Natural killer cell (primary cell): ENCODE measurements at regions not wholly inside any gene's neighbourhood (a gene's known extent, or its start where the extent isn't known, plus 50 kb on each side); places are given as distances from the start of the nearest gene placed in this dataset.

Experiments
- ATAC-seq, 3 donors: fragments of 150-1000 bp in 2 of 3; fragments of 200-7000 bp in 1 of 3; cut with Tn5 transposase; 1 replicate in 1 of 3; 2 replicates in 2 of 3; pipeline ENCODE4 v1.10.0; 2021; ENCODE audit warnings: mild to moderate bottlenecking in 2 of 3, moderate library complexity in 2 of 3
- DNase-seq, 2 donors: peaks; one replicate each; pipeline versions ENCODE4 v3.0.0 to v3.0.0-alpha.2; 2013 to 2021; ENCODE audit warnings: mixed read lengths in 1 of 2
- H3K27ac ChIP-seq: one replicate; pipeline ENCODE4 v1.5.1; 2013; ENCODE audit warnings: mild to moderate bottlenecking, low read length
- H3K27me3 ChIP-seq: one replicate; pipeline ENCODE4 v1.6.1; 2013; ENCODE audit warnings: low read length; ENCODE audit not compliant: control insufficient read depth, insufficient read depth
- H3K36me3 ChIP-seq: one replicate; pipeline ENCODE4 v1.6.1; 2013; ENCODE audit warnings: low read length; ENCODE audit not compliant: control insufficient read depth, insufficient read depth
- H3K4me1 ChIP-seq: one replicate; pipeline ENCODE4 v1.6.1; 2013; ENCODE audit warnings: low read length; ENCODE audit not compliant: control insufficient read depth, insufficient read depth
- H3K4me3 ChIP-seq: one replicate; pipeline ENCODE4 v1.5.1; 2013; ENCODE audit warnings: low read length
- H3K9me3 ChIP-seq: one replicate; pipeline ENCODE4 v1.6.1; 2013; ENCODE audit warnings: low read length; ENCODE audit not compliant: control insufficient read depth, insufficient read depth
- H3K27ac Mint-ChIP-seq, 2 donors: one replicate each; pipeline ENCODE4 v1.8.0; 2022; ENCODE audit warnings: mild to moderate bottlenecking in 2 of 2, mixed read lengths in 2 of 2, moderate library complexity in 1 of 2
- H3K27me3 Mint-ChIP-seq, 2 donors: one replicate each; pipeline ENCODE4 v1.8.0; 2022; ENCODE audit warnings: low read depth in 2 of 2, mixed read lengths in 2 of 2
- H3K36me3 Mint-ChIP-seq: one replicate; pipeline ENCODE4 v1.8.0; 2022; ENCODE audit warnings: mixed read lengths
- H3K4me1 Mint-ChIP-seq, 2 donors: one replicate each; pipeline ENCODE4 v1.8.0; 2022; ENCODE audit warnings: mixed read lengths in 2 of 2
- H3K4me3 Mint-ChIP-seq: one replicate; pipeline ENCODE4 v1.8.0; 2022; ENCODE audit warnings: mild to moderate bottlenecking, moderate library complexity, mixed read lengths
- H3K9me3 Mint-ChIP-seq, 2 donors: one replicate each; pipeline ENCODE4 v1.8.0; 2022; ENCODE audit warnings: mixed read lengths in 2 of 2
- WGBS: methylation state at CpG from one replicate; pipeline ENCODE4 v1.1.7; 2013; ENCODE audit warnings: missing lambda C conversion rate; ENCODE audit not compliant: insufficient coverage; 5-methylcytosine and 5-hydroxymethylcytosine counted together
- intact Hi-C: fragments of 100-400 bp; cut with micrococcal nuclease; formaldehyde crosslinking; loops from one replicate; pipeline ENCODE4 v1.14.2; 2022
- TF ChIP-seq, protein P1 (sequence below): fragments of 200-600 bp; IDR thresholded peaks from one replicate; pipeline ENCODE4 v1.8.0; 2022; ENCODE audit warnings: antibody characterized with exemption

DNA sequence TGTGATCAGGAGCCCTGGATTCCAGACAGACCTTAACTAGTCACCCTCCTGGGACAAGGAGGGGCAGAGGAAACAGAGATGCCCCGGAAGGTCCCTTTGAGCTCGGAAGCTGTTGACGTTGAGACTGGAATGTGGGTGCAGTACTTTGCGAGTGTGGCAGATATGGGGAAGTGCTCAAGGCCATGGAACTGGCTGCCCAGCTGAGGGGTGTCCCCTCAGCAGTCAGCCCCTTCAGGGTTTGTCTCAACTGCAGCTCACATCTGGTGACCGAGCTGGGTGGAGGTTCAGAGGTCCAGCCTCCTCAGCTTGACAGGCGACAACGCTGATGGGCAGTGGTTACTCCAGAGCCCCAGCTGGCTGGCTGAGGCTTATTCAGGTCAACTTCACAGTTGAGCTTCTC lies 150.3 kb upstream of the SNX19 start:
- 78% methylated on average over 7 of the region's 7 CpGs for WGBS
- no peaks in the 10 kb centered on the region for H3K4me1 Mint-ChIP-seq
- Histone ChIP-seq H3K4me1 (no peaks in the 10 kb centered on the region), H3K4me3 (no peak overlapping the region), H3K36me3 (no peaks in the 10 kb centered on the region), H3K27me3 (no peaks in the 10 kb centered on the region), H3K9me3 (no peaks in the 10 kb centered on the region), H3K27ac (no peak overlapping the region)
- peaks cover 0 to 10% of the 10 kb centered on the region in 2 donors for H3K27me3 Mint-ChIP-seq
- H3K9me3 Mint-ChIP-seq, result no peaks in the 10 kb centered on the region
- no peak for ATAC-seq
- TF ChIP-seq, protein P1, sequence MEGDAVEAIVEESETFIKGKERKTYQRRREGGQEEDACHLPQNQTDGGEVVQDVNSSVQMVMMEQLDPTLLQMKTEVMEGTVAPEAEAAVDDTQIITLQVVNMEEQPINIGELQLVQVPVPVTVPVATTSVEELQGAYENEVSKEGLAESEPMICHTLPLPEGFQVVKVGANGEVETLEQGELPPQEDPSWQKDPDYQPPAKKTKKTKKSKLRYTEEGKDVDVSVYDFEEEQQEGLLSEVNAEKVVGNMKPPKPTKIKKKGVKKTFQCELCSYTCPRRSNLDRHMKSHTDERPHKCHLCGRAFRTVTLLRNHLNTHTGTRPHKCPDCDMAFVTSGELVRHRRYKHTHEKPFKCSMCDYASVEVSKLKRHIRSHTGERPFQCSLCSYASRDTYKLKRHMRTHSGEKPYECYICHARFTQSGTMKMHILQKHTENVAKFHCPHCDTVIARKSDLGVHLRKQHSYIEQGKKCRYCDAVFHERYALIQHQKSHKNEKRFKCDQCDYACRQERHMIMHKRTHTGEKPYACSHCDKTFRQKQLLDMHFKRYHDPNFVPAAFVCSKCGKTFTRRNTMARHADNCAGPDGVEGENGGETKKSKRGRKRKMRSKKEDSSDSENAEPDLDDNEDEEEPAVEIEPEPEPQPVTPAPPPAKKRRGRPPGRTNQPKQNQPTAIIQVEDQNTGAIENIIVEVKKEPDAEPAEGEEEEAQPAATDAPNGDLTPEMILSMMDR, result no peak
- no peaks in the 10 kb centered on the region for H3K36me3 Mint-ChIP-seq
- H3K27ac Mint-ChIP-seq, result no peak overlapping the region
- intact Hi-C loops, result no loop called here
- no peak for DNase-seq
- H3K4me3 Mint-ChIP-seq, result no peak overlapping the region

DNA sequence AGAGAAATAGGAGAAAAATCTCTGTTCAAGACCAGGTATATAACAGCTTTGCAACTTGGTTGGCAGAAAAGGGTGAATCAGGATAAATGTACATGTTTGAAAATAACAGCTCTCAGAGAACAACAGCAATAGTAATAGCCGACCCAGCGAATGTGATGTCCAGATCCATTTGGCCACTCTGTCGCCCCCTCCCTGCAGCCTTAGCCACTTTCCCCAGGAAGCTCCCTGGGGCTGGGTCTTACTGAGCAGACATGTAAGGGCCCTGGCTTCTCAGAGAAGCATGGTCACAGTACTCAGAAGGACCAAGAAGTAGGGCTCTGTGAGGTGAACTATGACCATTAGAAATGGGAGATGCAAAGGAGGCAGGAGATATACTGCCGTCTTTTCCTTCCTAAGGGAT lies 154.1 kb upstream of the SNX19 start:
- H3K4me1 Mint-ChIP-seq, result no peaks in the 10 kb centered on the region
- H3K4me3 ChIP-seq, result no peak overlapping the region
- no peaks in the 10 kb centered on the region for H3K27me3 ChIP-seq
- WGBS, result 87% methylated on average over 4 of the region's 4 CpGs
- H3K4me3 Mint-ChIP-seq, result no peak overlapping the region
- TF ChIP-seq, protein P1, result no peak
- peaks cover 0 to 6% of the 10 kb centered on the region in 2 donors for H3K27me3 Mint-ChIP-seq
- DNase-seq (no peak), ATAC-seq (no peak)
- no peaks in the 10 kb centered on the region for H3K36me3 ChIP-seq
- H3K27ac ChIP-seq, result no peak overlapping the region
- H3K36me3 Mint-ChIP-seq, result no peaks in the 10 kb centered on the region
- intact Hi-C loops, result no loop called here
- no peaks in the 10 kb centered on the region for H3K9me3 Mint-ChIP-seq
- no peaks in the 10 kb centered on the region for H3K9me3 ChIP-seq
- H3K27ac Mint-ChIP-seq, result no peak overlapping the region
- no peaks in the 10 kb centered on the region for H3K4me1 ChIP-seq

DNA sequence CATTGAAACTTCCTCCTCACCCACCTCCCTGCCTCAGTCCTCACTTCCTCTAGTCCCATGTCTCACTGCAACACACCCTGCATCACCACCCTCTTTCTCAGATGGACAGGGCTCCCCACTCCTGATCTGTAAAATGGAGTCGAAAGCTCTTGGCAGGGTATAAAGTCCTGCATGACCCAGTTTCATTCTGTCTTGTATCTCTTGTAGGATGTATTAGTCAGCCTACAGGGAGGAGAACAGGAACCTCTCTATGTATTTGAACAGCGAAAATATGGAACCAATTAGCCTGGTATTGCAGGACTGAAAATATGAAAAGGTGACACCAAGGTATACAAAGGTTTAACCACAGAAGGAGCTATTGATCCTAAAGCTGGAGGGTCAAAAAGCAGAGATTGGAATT lies 156.9 kb upstream of the SNX19 start:
- intact Hi-C loops, result no loop called here
- no peaks in the 10 kb centered on the region for H3K9me3 Mint-ChIP-seq
- H3K36me3 Mint-ChIP-seq, result no peaks in the 10 kb centered on the region

DNA sequence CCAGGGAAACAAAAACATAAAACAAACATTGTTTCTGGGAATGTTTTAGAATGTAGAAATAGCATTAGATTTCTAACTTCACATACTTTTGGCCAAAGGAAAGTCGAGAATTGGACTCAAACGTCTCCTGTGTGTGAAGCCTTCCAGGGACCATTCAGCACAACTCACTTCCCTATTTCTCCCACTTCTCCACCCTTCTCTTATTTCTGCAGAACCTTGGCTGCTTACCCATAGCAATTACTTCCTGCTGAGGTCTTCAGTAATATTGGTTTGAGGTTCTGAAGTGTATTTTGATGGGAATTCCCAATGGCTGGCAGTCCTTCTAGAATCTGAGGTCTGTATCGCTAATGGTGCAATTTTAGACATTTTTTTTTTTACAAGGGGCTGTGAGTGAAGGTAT lies 158.3 kb upstream of the SNX19 start:
- ATAC-seq (no peak), DNase-seq (no peak)
- Histone ChIP-seq H3K9me3 (no peaks in the 10 kb centered on the region), H3K4me3 (no peak overlapping the region), H3K27ac (no peak overlapping the region), H3K36me3 (no peaks in the 10 kb centered on the region), H3K4me1 (no peaks in the 10 kb centered on the region), H3K27me3 (no peaks in the 10 kb centered on the region)
- H3K27me3 Mint-ChIP-seq, result peaks cover 0 to 3% of the 10 kb centered on the region in 2 donors
- no peak overlapping the region for H3K4me3 Mint-ChIP-seq
- H3K4me1 Mint-ChIP-seq, result no peaks in the 10 kb centered on the region
- H3K36me3 Mint-ChIP-seq, result no peaks in the 10 kb centered on the region
- no peaks in the 10 kb centered on the region for H3K9me3 Mint-ChIP-seq
- TF ChIP-seq, protein P1, result no peak
- no peak overlapping the region for H3K27ac Mint-ChIP-seq
- intact Hi-C loops, result no loop called here
- 11% methylated on average over 2 of the region's 3 CpGs for WGBS

More for the DNA sequence above, 156.9 kb upstream of the SNX19 start:
- no peak overlapping the region for H3K27ac Mint-ChIP-seq
- no peak overlapping the region for H3K4me3 ChIP-seq
- H3K4me3 Mint-ChIP-seq, result no peak overlapping the region
- 84% methylated on average over 2 of the region's 2 CpGs for WGBS
- no peaks in the 10 kb centered on the region for H3K4me1 Mint-ChIP-seq
- no peaks in the 10 kb centered on the region for H3K36me3 ChIP-seq
- DNase-seq (no peak), ATAC-seq (no peak)
- no peaks in the 10 kb centered on the region for H3K4me1 ChIP-seq
- TF ChIP-seq, protein P1, result no peak
- H3K27ac ChIP-seq, result no peak overlapping the region
- no peaks in the 10 kb centered on the region for H3K27me3 ChIP-seq
- no peaks in the 10 kb centered on the region for H3K9me3 ChIP-seq
- H3K27me3 Mint-ChIP-seq, result peaks cover 0 to 3% of the 10 kb centered on the region in 2 donors
